GM19395 (cell line): ENCODE measurements at regions not wholly inside any gene's neighbourhood (a gene's known extent, or its start where the extent isn't known, plus 50 kb on each side); places are given as distances from the start of the nearest gene placed in this dataset.

Experiments
- ATAC-seq: cut with Tn5 transposase; IDR thresholded peaks from one replicate; pipeline ENCODE4 v1.9.1; 2021; ENCODE audit warnings: mild to moderate bottlenecking, moderate library complexity; ENCODE audit not compliant: unreplicated experiment

DNA sequence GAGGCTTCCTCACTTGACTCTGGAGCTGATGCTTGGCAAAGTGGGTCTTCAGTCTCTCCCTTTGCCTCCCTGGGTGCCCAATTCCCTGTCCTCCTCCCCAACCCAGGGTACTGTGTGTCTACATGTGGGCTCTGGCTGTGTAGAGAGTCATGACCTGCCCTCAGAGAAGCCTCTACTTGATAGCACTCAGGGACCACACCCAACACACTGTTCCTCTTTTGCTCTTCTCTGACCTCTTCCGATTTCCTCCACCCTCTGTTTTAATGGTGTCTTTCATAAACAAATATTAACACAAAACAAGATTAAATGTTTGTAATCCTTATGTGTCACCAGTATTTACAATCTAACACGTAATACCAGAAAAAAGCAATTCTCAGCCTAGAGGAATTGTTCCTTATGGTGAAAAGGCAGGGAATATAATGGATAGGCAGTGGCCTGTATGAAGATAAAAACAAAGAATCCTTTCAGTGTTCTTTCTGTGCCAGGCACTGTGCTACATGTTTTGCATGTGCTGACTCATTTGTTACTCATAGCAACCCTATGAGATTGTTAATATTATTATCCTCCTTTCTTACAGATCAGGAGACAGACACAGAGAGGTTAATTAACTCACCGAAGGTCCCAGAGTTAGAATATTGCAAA is 58.2 kb downstream of the HSD3B1 start:
- peak; percentile 73 for ATAC-seq

DNA sequence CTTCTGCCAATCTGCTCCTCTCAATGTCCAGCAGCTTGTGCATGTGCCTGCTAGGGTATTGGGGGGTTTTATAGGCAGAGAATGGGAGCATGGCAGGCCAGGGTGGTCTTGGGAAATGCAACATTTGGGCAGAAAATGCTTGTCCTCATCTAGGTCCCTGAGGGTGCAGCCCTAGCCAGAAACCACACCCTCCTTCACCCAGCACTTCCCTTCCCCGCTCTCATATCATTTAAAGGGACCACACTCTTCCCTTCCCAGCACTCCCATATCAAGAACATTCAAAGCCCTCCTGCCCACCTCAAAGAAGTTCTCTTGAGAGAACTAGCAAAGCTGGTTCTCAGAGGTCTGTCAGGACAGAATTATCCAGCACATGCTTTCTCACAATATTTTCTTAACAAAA is 62.1 kb downstream of the HSD3B1 start:
- no peak for ATAC-seq
